Fibroblast of skin of back (primary cell): ENCODE measurements at regions not wholly inside any gene's neighbourhood (a gene's known extent, or its start where the extent isn't known, plus 50 kb on each side); places are given as distances from the start of the nearest gene placed in this dataset.
A peak's percentile ranks its signal among the peaks of the same experiment; 100 is the strongest.
"Not testable (repeated sequence)": the region's sequence is repeated elsewhere in the genome, so short reads cannot be mapped to it uniquely, and the experiment has no call there.

Source experiments
- DNase-seq: peaks from one replicate; pipeline ENCODE4 v3.0.0-alpha.2; 2013

GRCh38 chr4:93888308-93888707 is 59.8 kb downstream of the ATOH1 start:
- DNase-seq = no peak

GRCh38 chr4:93888768-93889167 is 60.2 kb downstream of the ATOH1 start:
- DNase-seq = no peak

GRCh38 chr4:93891244-93891643 is 62.7 kb downstream of the ATOH1 start:
- DNase-seq = no peak

- DNase-seq = no peak
Observed at GRCh38 chr4:93894995-93895394, 66.4 kb downstream of the ATOH1 start.

GRCh38 chr4:93896516-93896915 is 68.0 kb downstream of the ATOH1 start:
- DNase-seq = no peak

GRCh38 chr4:93897559-93897958 is 69.0 kb downstream of the ATOH1 start:
- DNase-seq = peak; percentile 9

- DNase-seq = no peak
Observed at GRCh38 chr4:93908778-93909177, 80.2 kb downstream of the ATOH1 start.

GRCh38 chr4:93911671-93912070 is 83.1 kb downstream of the ATOH1 start:
- DNase-seq = no peak

GRCh38 chr4:93912146-93912545 is 83.6 kb downstream of the ATOH1 start:
- DNase-seq = no peak

GRCh38 chr4:93918856-93919255 is 90.3 kb downstream of the ATOH1 start:
- no peak for DNase-seq

GRCh38 chr4:93923570-93923969 is 95.0 kb downstream of the ATOH1 start:
- not testable (repeated sequence) for DNase-seq

- DNase-seq = no peak
Observed at GRCh38 chr4:93947286-93947685, 118.7 kb downstream of the ATOH1 start.

- DNase-seq = not testable (repeated sequence)
Observed at GRCh38 chr4:93950239-93950638, 121.7 kb downstream of the ATOH1 start.

- DNase-seq = no peak
Observed at GRCh38 chr4:93957186-93957585, 128.6 kb downstream of the ATOH1 start.

- DNase-seq = no peak
Observed at GRCh38 chr4:93960450-93960849, 131.9 kb downstream of the ATOH1 start.

GRCh38 chr4:93960916-93961315 is 132.4 kb downstream of the ATOH1 start:
- no peak for DNase-seq

- no peak for DNase-seq
Observed at GRCh38 chr4:93981594-93981993, 153.0 kb downstream of the ATOH1 start.

GRCh38 chr4:93982255-93982654 is 153.7 kb downstream of the ATOH1 start:
- no peak for DNase-seq

GRCh38 chr4:93983140-93983539 is 154.6 kb downstream of the ATOH1 start:
- no peak for DNase-seq

- no peak for DNase-seq
Observed at GRCh38 chr4:93994175-93994994, 165.8 kb downstream of the ATOH1 start.

- DNase-seq = no peak
Observed at GRCh38 chr4:93996895-93997294, 168.3 kb downstream of the ATOH1 start.

- no peak for DNase-seq
Observed at GRCh38 chr4:94000559-94000958, 172.0 kb downstream of the ATOH1 start.

- DNase-seq = no peak
Observed at GRCh38 chr4:94006932-94007331, 178.4 kb downstream of the ATOH1 start.

- no peak for DNase-seq
Observed at GRCh38 chr4:94011190-94011589, 182.6 kb downstream of the ATOH1 start.
